NCI-H226 (cell line): ENCODE measurements at regions not wholly inside any gene's neighbourhood (a gene's known extent, or its start where the extent isn't known, plus 50 kb on each side); places are given as distances from the start of the nearest gene placed in this dataset.

Source experiments
- DNase-seq: peaks from one replicate; pipeline ENCODE4 v3.0.0-alpha.2; 2015

GRCh38 chr2:19028587-19029375 is 329.6 kb downstream of the OSR1 start:
- DNase-seq, result no peak

DNA sequence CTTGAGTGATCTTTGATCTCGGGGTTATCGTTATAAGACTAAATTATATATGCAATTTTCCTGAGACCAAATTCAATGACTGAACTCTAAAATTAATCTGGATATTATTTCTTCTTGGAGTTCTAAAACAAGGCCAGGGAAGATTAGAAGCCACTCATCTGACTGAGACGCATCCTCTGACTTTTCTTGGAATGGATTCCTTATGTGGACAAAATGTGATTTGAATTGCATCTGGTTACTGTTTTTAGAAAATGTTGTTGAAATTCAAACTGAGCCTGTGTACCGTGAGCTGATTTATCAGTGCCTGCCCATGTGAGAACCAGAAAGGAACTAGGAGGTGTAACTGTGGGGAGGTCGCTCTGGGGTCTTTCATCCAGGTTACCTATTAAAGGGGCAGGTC is 330.8 kb downstream of the OSR1 start:
- DNase-seq, result no peak

DNA sequence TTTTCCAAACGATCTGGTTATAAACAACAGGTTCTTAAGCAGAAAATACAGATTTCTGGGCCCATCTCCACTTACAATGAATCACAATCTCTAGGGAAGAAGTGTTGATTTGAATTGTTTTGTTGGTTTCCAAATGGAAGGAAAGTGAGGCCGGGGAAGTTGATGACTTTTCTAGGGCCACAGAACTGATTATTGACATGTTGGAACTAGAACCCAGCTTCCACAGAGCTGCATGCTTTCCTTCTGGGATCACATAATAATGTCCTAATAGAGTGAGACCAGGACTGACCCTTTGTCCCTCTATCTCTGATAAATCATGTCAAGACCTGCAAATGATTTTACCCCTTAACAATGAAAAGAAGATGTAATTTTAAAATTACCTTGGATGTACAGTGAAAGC is 332.2 kb downstream of the OSR1 start:
- no peak for DNase-seq

DNA sequence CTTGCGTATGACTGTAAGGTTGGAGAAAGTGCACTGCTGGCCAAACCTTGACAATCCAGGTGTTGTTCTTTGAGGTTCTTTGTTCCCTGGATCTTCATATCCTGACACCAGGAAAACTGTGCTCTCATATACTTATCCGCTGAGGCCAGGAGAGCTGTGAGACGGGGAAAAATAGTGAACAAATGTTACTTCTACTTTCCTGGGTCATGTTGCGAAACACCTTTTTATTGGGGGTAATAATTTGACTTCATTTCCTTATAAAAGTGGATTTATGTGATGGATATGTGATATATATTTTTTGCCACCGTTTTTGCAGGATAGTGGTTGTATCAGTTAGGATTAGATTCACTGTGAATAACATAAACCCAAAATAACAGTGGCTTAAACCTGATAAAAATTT is 336.1 kb downstream of the OSR1 start:
- no peak for DNase-seq

DNA sequence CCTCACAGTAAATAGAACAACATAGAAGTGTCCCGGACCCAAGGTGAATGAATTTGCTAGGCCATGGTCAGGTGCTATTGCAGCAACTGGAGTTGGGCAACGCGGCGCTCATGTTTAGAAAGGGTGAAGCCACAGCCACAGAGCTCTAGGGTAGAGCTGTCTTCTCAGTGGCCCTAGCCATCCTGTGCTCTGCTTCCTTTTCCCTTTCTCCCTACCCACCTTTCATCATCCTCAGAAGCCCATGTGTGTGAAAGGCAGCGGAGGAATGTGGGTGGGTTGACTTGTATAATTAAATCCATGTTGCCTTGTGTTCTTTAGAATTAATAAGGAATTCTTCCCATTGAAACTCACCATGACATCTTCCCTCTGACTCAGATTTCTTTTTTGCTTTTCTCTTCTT is 336.7 kb downstream of the OSR1 start:
- DNase-seq, result no peak

GRCh38 chr2:19021100-19021476 is 337.3 kb downstream of the OSR1 start:
- DNase-seq, result peak; percentile 39

DNA sequence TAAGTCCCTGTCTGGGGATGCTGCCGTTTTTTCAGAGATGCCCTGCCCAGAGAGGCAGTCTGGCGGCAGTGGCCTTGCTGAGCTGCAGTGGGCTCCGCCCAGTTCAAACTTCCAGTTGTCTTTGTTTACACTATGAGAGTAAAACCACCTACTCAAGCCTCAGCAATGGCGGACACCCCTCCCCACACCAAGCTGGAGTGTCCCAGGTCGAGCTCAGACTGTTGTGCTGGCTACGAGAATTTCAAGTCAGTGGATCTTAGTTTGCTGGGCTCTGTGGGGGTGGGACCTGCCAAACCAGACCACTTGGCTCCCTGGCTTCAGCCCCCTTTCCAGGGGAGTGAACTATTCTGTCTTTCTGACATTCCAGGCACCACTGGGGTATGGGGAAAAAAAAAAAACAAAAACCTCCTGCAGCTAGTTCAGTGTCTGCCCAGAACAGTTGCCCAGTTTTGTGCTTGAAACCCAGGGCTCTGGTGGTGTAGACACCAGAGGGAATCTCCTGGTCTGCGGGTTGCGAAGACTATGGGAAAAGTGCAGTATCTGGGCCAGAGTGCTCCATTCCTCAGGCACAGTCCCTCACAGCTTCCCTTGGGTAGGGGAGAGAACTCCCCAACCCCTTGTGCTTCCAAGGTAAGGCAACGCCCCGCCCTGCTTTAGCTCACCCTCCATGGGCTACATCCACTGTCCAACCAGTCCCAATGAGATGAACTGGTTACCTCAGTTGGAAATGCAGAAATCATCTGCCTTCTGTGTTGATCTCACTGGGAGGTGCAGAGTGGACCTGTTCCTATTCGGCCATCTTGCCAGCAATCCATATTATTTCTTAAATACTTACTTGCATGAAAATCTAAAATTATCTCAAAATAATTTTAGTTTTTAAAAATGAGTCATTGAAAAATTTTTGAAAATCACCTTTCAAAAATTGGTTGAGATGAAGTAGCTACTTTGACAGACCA is 338.0 kb downstream of the OSR1 start:
- no peak for DNase-seq

GRCh38 chr2:19009510-19009909 is 348.9 kb downstream of the OSR1 start:
- DNase-seq, result no peak

GRCh38 chr2:19003554-19003953 is 354.9 kb downstream of the OSR1 start:
- no peak for DNase-seq

GRCh38 chr2:19000776-19001175 is 357.6 kb downstream of the OSR1 start:
- no peak for DNase-seq

DNA sequence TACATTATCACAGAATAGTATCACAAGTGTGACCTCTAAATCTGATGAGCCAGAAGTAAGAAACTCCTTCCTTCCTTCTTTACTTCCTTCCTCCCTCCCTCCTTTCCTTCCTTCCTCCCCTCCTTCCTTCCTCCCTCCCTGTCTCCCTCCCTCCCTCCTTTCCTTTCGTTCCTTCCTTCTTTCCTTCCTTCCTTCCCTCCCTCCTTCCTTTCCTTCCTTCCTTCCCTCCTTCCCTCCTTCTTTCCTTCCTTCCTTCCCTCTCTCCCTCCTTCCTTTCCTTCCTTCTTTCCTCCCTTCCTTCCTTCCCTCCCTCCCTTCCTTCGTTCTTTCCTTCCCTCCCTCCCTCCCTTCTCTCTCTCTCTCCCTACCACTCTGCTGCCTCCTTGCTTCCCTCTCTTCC is 359.2 kb downstream of the OSR1 start:
- no peak for DNase-seq

- DNase-seq, result no peak
Observed at GRCh38 chr2:18998491-18998890, 359.9 kb downstream of the OSR1 start.

GRCh38 chr2:18993756-18994338 is 364.6 kb downstream of the OSR1 start:
- DNase-seq, result no peak

GRCh38 chr2:18991177-18992168 is 366.9 kb downstream of the OSR1 start:
- DNase-seq, result peak; percentile 89

GRCh38 chr2:18988631-18989232 is 369.7 kb downstream of the OSR1 start:
- no peak for DNase-seq

DNA sequence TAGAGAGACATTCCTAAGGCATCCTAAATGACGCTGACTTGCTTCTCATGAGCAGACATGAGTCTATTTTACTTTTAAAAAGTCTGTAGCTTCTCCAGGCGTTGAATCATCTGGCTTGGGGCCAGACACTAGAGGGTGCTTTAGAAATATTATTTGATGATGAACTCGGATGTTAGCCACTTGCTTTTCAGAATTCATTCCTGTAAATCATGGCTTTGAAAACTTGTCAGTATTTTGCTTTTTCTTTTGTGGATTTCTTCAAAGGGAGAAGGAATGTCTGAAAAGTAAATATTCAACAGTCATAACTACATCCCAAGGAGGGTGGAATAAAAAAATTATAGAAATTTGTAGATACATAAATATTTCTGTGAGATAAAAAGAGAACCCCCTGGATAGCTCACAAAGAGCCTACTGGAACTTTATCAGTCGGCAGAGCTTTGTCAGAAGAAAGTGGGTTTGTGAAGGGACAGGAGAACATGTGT is 370.8 kb downstream of the OSR1 start:
- peak; percentile 92 for DNase-seq

- no peak for DNase-seq
Observed at GRCh38 chr2:18987016-18987415, 371.4 kb downstream of the OSR1 start.

DNA sequence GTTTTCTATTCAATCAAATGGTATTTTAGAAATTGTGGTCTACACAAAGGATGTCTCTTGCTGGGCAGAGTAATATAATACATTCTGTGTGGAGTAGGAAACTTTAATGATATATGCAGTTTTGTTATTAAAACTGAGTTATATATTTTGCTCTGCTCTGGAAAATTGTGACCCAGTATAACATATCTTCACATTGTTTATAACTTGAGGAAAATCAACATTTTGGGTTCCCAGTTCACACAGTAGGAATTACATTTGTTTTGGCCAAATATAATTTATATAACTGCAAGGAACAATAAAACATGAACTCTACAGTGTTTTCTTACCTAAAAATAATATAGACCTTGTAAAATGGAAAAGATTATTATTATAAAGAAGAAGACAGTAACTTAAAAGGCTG is 372.4 kb downstream of the OSR1 start:
- no peak for DNase-seq

DNA sequence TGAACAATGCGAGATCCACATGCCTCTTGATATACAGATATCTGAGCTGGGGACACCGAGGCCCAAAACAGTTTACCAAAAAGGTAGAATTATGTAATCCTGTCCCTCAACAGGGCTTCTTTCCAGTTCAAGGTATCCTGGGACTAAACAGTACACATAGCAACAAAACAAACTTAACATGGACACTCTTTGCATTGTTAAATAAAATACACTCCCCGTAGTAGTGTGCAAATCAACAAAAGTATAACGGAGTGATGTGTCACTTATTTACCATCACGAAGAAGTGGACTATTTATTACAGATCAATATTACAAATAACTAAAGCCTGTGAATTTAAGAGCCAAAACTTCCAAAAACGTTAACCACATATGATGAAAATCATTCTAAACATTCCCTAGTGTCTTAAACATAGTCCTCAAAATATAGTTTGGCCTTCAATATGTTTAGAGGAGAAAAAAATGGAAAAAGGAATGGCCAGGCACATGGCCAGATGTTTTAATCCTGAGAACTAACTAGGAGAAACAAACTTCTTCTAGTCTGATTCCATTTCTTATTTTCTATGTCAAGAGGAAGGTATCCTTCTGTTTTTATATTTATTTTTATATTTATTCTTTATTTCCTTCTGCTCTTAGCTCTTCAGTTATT is 377.5 kb downstream of the OSR1 start:
- DNase-seq, result no peak

- DNase-seq, result no peak
Observed at GRCh38 chr2:18980104-18980785, 378.2 kb downstream of the OSR1 start.

DNA sequence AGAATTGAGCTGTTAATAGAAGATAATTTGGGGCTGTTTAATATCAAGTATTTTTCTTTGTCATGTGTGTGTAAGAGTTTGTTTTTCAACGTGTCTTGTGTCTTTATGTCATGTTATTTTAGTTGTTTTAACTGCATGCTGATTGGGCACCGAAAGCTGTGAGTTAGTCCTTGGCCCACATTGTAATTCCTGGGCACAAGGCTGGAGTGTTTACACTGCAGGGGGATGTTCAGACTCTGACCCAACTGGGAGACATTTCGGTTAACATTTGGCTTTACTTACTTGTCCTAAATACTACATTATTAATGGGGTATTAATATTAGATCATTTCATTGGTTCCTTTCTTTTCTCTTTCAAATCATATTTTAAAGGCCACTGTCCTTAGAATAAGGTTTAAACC is 381.0 kb downstream of the OSR1 start:
- DNase-seq, result no peak
